Trophoblast cell (in vitro differentiated cells and primary cell): ENCODE measurements at regions not wholly inside any gene's neighbourhood (a gene's known extent, or its start where the extent isn't known, plus 50 kb on each side); places are given as distances from the start of the nearest gene placed in this dataset.
"Not testable (repeated sequence)": the region's sequence is repeated elsewhere in the genome, so short reads cannot be mapped to it uniquely, and the experiment has no call there.

Source experiments
- DNase-seq, 2 donors: peaks; one replicate each; pipeline ENCODE4 v3.0.0-alpha.2; 2016
- H2AFZ ChIP-seq: 2 replicates; pipeline ENCODE4 v1.6.1; 2013; ENCODE audit warnings: low read length, moderate library complexity, mild to moderate bottlenecking; ENCODE audit not compliant: insufficient read depth, poor library complexity
- H2AK5ac ChIP-seq: 2 replicates; pipeline ENCODE4 v1.6.1; 2013; ENCODE audit warnings: mild to moderate bottlenecking, low read length
- H2BK120ac ChIP-seq: 2 replicates; pipeline ENCODE4 v1.6.1; 2013; ENCODE audit warnings: low read length, mild to moderate bottlenecking, moderate library complexity; ENCODE audit not compliant: insufficient read depth, poor library complexity
- H2BK12ac ChIP-seq: 2 replicates; pipeline ENCODE4 v1.6.1; 2013; ENCODE audit warnings: mild to moderate bottlenecking, low read length, moderate library complexity
- H2BK5ac ChIP-seq: 2 replicates; pipeline ENCODE4 v1.6.1; 2013; ENCODE audit warnings: low read length, low read depth, moderate library complexity, mild to moderate bottlenecking; ENCODE audit not compliant: poor library complexity
- H3K14ac ChIP-seq: 2 replicates; pipeline ENCODE4 v1.6.1; 2013; ENCODE audit warnings: mild to moderate bottlenecking, low read length
- H3K18ac ChIP-seq: 2 replicates; pipeline ENCODE4 v1.6.1; 2013; ENCODE audit warnings: mild to moderate bottlenecking, low read length
- H3K23ac ChIP-seq: 2 replicates; pipeline ENCODE4 v1.6.1; 2013; ENCODE audit warnings: low read length
- H3K27ac ChIP-seq: 2 replicates; pipeline ENCODE4 v1.5.1; 2013; ENCODE audit warnings: low read depth, mild to moderate bottlenecking, inconsistent platforms, low read length, moderate library complexity
- H3K27me3 ChIP-seq: 2 replicates; pipeline ENCODE4 v1.6.1; 2013; ENCODE audit warnings: inconsistent platforms, mild to moderate bottlenecking, low read length, moderate library complexity; ENCODE audit not compliant: insufficient read depth
- H3K36me3 ChIP-seq, 2 experiments: 1 replicate in 1 of 2; 2 replicates in 1 of 2; pipeline ENCODE4 v1.6.1; 2013; ENCODE audit warnings: low read length in 2 of 2, mild to moderate bottlenecking in 2 of 2, moderate library complexity in 1 of 2; ENCODE audit not compliant: insufficient read depth in 2 of 2, control insufficient read depth in 1 of 2
- H3K4ac ChIP-seq: 2 replicates; pipeline ENCODE4 v1.6.1; 2013; ENCODE audit warnings: low read depth, mild to moderate bottlenecking, low read length, moderate library complexity
- H3K4me1 ChIP-seq, 2 experiments: 1 replicate in 1 of 2; 2 replicates in 1 of 2; pipeline ENCODE4 v1.6.1; 2013; ENCODE audit warnings: low read length in 2 of 2, mild to moderate bottlenecking in 2 of 2, moderate library complexity in 1 of 2; ENCODE audit not compliant: insufficient read depth in 2 of 2, control insufficient read depth in 1 of 2
- H3K4me2 ChIP-seq: 2 replicates; pipeline ENCODE4 v1.6.1; 2013; ENCODE audit warnings: inconsistent platforms, mild to moderate bottlenecking, low read length, moderate library complexity
- H3K4me3 ChIP-seq: 2 replicates; pipeline ENCODE4 v1.5.1; 2013; ENCODE audit warnings: mild to moderate bottlenecking, low read depth, low read length, inconsistent platforms
- H3K79me1 ChIP-seq: one replicate; pipeline ENCODE4 v1.6.1; 2013; ENCODE audit warnings: low read length
- H3K79me2 ChIP-seq: 2 replicates; pipeline ENCODE4 v1.6.1; 2013; ENCODE audit warnings: low read length, mild to moderate bottlenecking; ENCODE audit not compliant: control insufficient read depth, insufficient read depth, poor library complexity
- H3K9ac ChIP-seq: 2 replicates; pipeline ENCODE4 v1.6.1; 2013; ENCODE audit warnings: mild to moderate bottlenecking, low read length
- H3K9me3 ChIP-seq: 2 replicates; pipeline ENCODE4 v1.6.1; 2013; ENCODE audit warnings: low read depth, mild to moderate bottlenecking, control low read depth, inconsistent platforms, low read length; ENCODE audit not compliant: insufficient read depth
- H4K12ac ChIP-seq: 2 replicates; pipeline ENCODE4 v1.6.1; 2013; ENCODE audit warnings: low read depth, mild to moderate bottlenecking, low read length, moderate library complexity
- H4K8ac ChIP-seq: 2 replicates; pipeline ENCODE4 v1.6.1; 2013; ENCODE audit warnings: low read depth, mild to moderate bottlenecking, low read length, moderate library complexity
- H4K91ac ChIP-seq: one replicate; pipeline ENCODE4 v1.6.1; 2013; ENCODE audit warnings: low read depth, mild to moderate bottlenecking, low read length, moderate library complexity
- WGBS: extraction: QIAGEN DNeasy Blood & Tissue Kit; methylation state at CpG from one replicate; pipeline ENCODE4 v1.1.7; 2013; ENCODE audit warnings: missing lambda C conversion rate; ENCODE audit not compliant: insufficient read length, insufficient coverage; ENCODE audit errors: extremely low coverage; 5-methylcytosine and 5-hydroxymethylcytosine counted together

DNA sequence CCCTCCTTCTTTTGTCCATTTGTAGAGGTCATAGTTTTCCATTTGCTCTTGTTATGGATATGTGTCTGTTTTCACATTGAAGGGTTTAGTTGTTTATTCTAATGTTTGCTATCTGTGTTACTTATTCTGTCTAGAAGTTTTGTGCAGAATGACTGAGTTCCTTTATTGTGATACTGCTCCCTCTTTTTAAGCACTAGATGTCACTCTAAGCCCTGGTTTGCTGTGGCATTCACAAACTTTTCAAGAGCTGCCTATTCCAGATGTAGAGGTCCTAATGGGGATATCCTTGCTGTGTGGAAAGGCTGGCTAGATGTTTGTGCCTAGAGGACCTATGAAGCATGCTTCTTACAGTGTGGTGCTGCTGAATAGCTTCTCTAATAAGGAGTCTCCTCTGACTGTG is 338.6 kb downstream of the SPIN4 start:
- Histone ChIP-seq H2AK5ac (no peak overlapping the region), H3K4me2 (no peak overlapping the region), H3K23ac (no peak overlapping the region)

DNA sequence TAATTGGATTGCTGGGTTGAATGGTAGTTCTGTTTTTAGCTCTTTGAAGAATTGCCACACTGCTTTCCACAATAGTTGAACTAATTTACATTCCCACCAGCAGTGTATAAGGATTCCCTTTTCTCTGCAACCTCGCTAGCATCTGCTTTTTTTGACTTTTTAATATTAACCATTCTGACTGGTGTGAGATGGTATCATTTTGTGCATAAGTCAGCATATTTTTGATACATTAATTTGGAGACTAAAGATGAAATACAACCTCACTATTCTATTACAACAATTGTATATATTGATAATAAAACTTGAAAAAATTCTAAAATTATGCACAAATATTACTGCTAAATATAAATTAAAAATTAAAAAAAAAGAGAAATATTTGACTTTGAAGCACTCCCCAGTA is 350.9 kb downstream of the SPIN4 start:
- H2BK12ac ChIP-seq, H3K14ac ChIP-seq, H3K79me1 ChIP-seq, H4K12ac ChIP-seq, H2AFZ ChIP-seq, H3K4ac ChIP-seq, H3K9ac ChIP-seq, H2AK5ac ChIP-seq, H4K91ac ChIP-seq, H3K36me3 ChIP-seq, H3K79me2 ChIP-seq, H2BK5ac ChIP-seq, H3K27me3 ChIP-seq, H3K4me2 ChIP-seq, DNase-seq, H3K18ac ChIP-seq, H3K4me3 ChIP-seq, H2BK120ac ChIP-seq, H3K4me1 ChIP-seq, H3K23ac ChIP-seq, H3K27ac ChIP-seq, H4K8ac ChIP-seq: not testable (repeated sequence)
- H3K9me3 ChIP-seq: peaks cover 12% of the 10 kb centered on the region
- no CpG with 5 or more reads among the region's 1 CpG for WGBS

More for the DNA sequence above, 338.6 kb downstream of the SPIN4 start:
- no peaks in the 10 kb centered on the region for H3K36me3 ChIP-seq
- no peaks in the 10 kb centered on the region for H3K4me1 ChIP-seq
- H3K79me2 ChIP-seq: no peaks in the 10 kb centered on the region
- no peak overlapping the region for H4K12ac ChIP-seq
- peaks cover 3% of the 10 kb centered on the region for H3K9me3 ChIP-seq
- no peak overlapping the region for H4K8ac ChIP-seq
- no peak overlapping the region for H2BK120ac ChIP-seq
- H3K18ac ChIP-seq: no peak overlapping the region
- H3K27ac ChIP-seq: no peak overlapping the region
- no peak overlapping the region for H4K91ac ChIP-seq
- DNase-seq: no peak
- no peak overlapping the region for H2BK12ac ChIP-seq
- H2AFZ ChIP-seq: no peak overlapping the region
- no peaks in the 10 kb centered on the region for H3K79me1 ChIP-seq
- no peak overlapping the region for H3K4me3 ChIP-seq
- no peak overlapping the region for H3K4ac ChIP-seq
- H3K14ac ChIP-seq: no peak overlapping the region
- H2BK5ac ChIP-seq: no peak overlapping the region
- H3K27me3 ChIP-seq: no peaks in the 10 kb centered on the region
- H3K9ac ChIP-seq: no peak overlapping the region
